ENCODE measurements at regions not wholly inside any gene's neighbourhood (a gene's known extent, or its start where the extent isn't known, plus 50 kb on each side); places are given as distances from the start of the nearest gene placed in this dataset.

GRCh38 chr7:116152276-116152675, 58.1 kb upstream of the TES start:
- no peak for FAIRE-seq
- no peaks in the 10 kb centered on the region for H4K20me1 ChIP-seq (ENCODE audit: control insufficient read depth, extremely low read depth, insufficient read depth, low read length)
- H3K4me3 ChIP-seq (ENCODE audit: control insufficient read depth in 2 of 3, extremely low read depth in 1 of 3, insufficient read depth in 2 of 3, low read depth in 1 of 3, low read length in 3 of 3), result no peak overlapping the region
- no peaks in the 10 kb centered on the region for H3K9me1 ChIP-seq (ENCODE audit: control insufficient read depth, extremely low read depth, insufficient read depth, low read length)
- TF ChIP-seq CTCF (optimal IDR thresholded peaks at IDR 0.05 in 1 of 3, IDR thresholded peaks at IDR 0.05 in 1 of 3, conservative IDR thresholded peaks at IDR 0.05 in 1 of 3; ENCODE audit: extremely low read depth in 1 of 3, insufficient read depth in 2 of 3, low read length in 3 of 3) (no peak), EZH2 (IDR thresholded peaks at IDR 0.05; ENCODE audit: low read length) (no peak)
- H3K36me3 ChIP-seq (ENCODE audit: control insufficient read depth in 2 of 2, extremely low read depth in 1 of 2, insufficient read depth in 2 of 2, low read length in 2 of 2), result no peaks in the 10 kb centered on the region
- H3K9me3 ChIP-seq (ENCODE audit: control insufficient read depth, low read depth, low read length), result no peaks in the 10 kb centered on the region
- H3K4me2 ChIP-seq (ENCODE audit: control insufficient read depth, extremely low read depth, insufficient read depth, low read depth, low read length), result no peak overlapping the region
- no peaks in the 10 kb centered on the region for H3K27me3 ChIP-seq (ENCODE audit: control insufficient read depth, extremely low read depth, insufficient read depth, low read length)
- dilution Hi-C loops (cut with MboI; ENCODE audit: extremely low pct_ligation_motif_present, low sequenced_read_pairs), result no loop called here
- H2AFZ ChIP-seq (ENCODE audit: control insufficient read depth, low read length), result no peak overlapping the region
- H3K27ac ChIP-seq (ENCODE audit: control insufficient read depth, insufficient read depth, low read length), result no peak overlapping the region
- no peaks in the 10 kb centered on the region for H3K4me1 ChIP-seq (ENCODE audit: control insufficient read depth, extremely low read depth, insufficient read depth, low read length)
- no peak overlapping the region for H3K9ac ChIP-seq (ENCODE audit: control insufficient read depth, extremely low read depth, insufficient read depth, low read length)
- DNase-seq (ENCODE audit: low read depth, low spot score), result no peak
- no peaks in the 10 kb centered on the region for H3K79me2 ChIP-seq (ENCODE audit: control insufficient read depth, insufficient read depth, low read length)

- dilution Hi-C loops (cut with MboI; ENCODE audit: extremely low pct_ligation_motif_present, low sequenced_read_pairs), result no loop called here
- no peaks in the 10 kb centered on the region for H4K20me1 ChIP-seq (ENCODE audit: control insufficient read depth, extremely low read depth, insufficient read depth, low read length)
- no peak overlapping the region for H3K4me2 ChIP-seq (ENCODE audit: control insufficient read depth, extremely low read depth, insufficient read depth, low read depth, low read length)
- no peak overlapping the region for H3K27ac ChIP-seq (ENCODE audit: control insufficient read depth, insufficient read depth, low read length)
- no peak overlapping the region for H3K4me3 ChIP-seq (ENCODE audit: control insufficient read depth in 2 of 3, extremely low read depth in 1 of 3, insufficient read depth in 2 of 3, low read depth in 1 of 3, low read length in 3 of 3)
- no peak for DNase-seq (ENCODE audit: low read depth, low spot score)
- no peaks in the 10 kb centered on the region for H3K36me3 ChIP-seq (ENCODE audit: control insufficient read depth in 2 of 2, extremely low read depth in 1 of 2, insufficient read depth in 2 of 2, low read length in 2 of 2)
- no peak overlapping the region for H2AFZ ChIP-seq (ENCODE audit: control insufficient read depth, low read length)
- H3K4me1 ChIP-seq (ENCODE audit: control insufficient read depth, extremely low read depth, insufficient read depth, low read length), result no peaks in the 10 kb centered on the region
- no peaks in the 10 kb centered on the region for H3K79me2 ChIP-seq (ENCODE audit: control insufficient read depth, insufficient read depth, low read length)
- no peak for TF ChIP-seq EZH2 (IDR thresholded peaks at IDR 0.05; ENCODE audit: low read length)
- TF ChIP-seq CTCF (optimal IDR thresholded peaks at IDR 0.05 in 1 of 3, IDR thresholded peaks at IDR 0.05 in 1 of 3, conservative IDR thresholded peaks at IDR 0.05 in 1 of 3; ENCODE audit: extremely low read depth in 1 of 3, insufficient read depth in 2 of 3, low read length in 3 of 3), result no peak
- H3K27me3 ChIP-seq (ENCODE audit: control insufficient read depth, extremely low read depth, insufficient read depth, low read length), result no peaks in the 10 kb centered on the region
- no peak for FAIRE-seq
- no peak overlapping the region for H3K9ac ChIP-seq (ENCODE audit: control insufficient read depth, extremely low read depth, insufficient read depth, low read length)
- H3K9me1 ChIP-seq (ENCODE audit: control insufficient read depth, extremely low read depth, insufficient read depth, low read length), result no peaks in the 10 kb centered on the region
- no peaks in the 10 kb centered on the region for H3K9me3 ChIP-seq (ENCODE audit: control insufficient read depth, low read depth, low read length)
These were observed 57.3 kb upstream of the TES start for GRCh38 chr7:116153050-116153449.

Data from keratinocyte (primary cell).